EH (cell line): ENCODE measurements at regions not wholly inside any gene's neighbourhood (a gene's known extent, or its start where the extent isn't known, plus 50 kb on each side); places are given as distances from the start of the nearest gene placed in this dataset.

Experiments used
- DNase-seq: peaks from one replicate; pipeline ENCODE4 v3.0.0-alpha.2; 2015; ENCODE audit warnings: low read depth

DNA sequence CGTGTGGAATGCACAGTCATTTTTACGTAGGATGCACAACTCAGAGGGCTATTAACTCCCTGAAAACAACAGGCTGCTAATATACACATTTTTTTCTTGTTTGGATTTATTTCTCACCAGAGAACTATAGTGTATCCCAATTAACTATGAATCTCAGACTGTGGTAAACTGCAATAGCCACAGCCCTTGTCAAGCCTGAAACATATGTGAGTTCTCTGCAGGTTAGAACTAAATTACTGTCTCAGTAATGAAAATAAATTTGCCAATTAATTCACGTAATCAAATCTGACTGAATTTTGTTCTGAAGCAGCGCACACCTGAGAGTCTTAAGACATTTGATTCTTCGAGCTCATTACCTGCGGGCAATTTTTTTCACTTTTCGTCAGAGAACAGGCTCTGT lies 318.6 kb downstream of the PMP22 start:
- DNase-seq = no peak

DNA sequence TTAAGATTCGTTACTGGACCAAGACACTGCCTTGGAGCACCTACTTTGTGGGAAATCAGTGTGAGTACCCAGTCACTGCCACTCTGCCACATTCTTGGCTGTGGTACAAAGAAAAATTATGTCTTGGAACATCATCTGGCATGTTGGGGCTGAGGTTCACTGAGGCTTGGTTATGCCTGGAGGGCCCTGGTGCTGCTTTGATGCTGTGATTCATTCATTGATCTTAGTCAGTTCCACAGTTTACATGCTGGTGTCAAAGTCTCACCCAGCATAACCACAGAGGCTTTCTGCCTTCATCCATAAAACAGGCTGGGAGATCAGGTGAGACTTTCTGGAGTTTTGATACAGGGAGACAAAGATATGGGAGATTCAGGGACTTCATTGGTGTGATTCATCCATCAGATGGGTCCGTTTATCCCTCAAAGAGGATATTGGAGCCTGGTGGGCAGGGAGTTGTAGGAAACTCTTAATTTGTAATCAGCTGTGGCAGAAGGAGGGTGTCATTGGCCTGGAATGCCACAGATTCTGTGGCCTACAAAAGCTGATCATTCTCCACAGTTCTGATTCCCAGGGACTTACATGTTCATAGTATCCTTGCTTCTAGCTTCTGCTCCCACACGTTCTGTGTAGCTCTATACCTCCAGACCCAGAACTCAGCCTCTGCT lies 322.5 kb downstream of the PMP22 start:
- peak; percentile 62 for DNase-seq

DNA sequence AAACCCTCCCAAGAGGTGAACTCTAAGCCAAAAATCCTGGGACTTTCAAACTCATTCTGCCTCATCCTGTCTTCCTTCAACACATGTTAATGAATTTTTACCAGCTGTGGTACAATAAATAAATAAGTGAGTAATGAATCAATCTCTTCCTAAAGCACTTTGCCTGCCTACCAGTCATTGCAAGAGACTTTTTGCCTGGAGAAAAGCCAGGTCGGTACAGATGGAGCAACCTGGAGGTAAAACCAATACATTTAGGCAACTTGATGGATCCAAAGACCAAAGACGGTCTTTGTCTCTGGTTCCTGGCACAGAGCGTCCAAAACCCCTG lies 324.2 kb downstream of the PMP22 start:
- peak; percentile 26 for DNase-seq

- DNase-seq = no peak
Measured at GRCh38 chr17:14940108-14940937, 324.8 kb downstream of the PMP22 start.

DNA sequence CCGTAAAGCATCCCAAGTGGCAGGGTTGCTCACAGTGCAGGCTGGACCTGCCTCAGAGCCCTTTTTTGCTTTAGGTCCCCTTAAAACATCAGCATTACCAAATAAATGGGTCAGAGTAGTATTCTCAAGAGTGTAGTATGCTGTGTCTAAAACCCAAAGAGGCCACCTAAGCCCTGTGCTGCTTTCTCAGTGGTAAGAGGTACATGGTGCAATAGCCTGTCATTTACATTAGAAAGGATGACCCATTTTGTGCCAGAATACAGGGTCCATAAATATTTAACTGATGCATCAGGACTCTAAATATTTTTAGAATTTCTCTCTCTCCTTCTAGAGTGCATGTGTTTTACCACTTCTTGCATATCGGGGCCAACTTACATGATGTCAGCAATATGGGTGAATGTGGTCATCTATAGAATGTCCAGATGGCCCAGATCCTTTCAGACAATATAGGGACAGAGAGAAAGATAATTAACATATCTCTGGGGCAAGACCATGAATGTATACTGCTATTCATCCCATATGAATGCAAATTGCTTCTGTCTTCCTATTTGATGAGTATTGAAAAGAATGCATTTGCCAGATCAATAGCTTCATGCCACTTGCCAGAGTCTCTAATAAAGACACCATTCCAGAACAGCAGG lies 329.2 kb downstream of the PMP22 start:
- no peak for DNase-seq

DNA sequence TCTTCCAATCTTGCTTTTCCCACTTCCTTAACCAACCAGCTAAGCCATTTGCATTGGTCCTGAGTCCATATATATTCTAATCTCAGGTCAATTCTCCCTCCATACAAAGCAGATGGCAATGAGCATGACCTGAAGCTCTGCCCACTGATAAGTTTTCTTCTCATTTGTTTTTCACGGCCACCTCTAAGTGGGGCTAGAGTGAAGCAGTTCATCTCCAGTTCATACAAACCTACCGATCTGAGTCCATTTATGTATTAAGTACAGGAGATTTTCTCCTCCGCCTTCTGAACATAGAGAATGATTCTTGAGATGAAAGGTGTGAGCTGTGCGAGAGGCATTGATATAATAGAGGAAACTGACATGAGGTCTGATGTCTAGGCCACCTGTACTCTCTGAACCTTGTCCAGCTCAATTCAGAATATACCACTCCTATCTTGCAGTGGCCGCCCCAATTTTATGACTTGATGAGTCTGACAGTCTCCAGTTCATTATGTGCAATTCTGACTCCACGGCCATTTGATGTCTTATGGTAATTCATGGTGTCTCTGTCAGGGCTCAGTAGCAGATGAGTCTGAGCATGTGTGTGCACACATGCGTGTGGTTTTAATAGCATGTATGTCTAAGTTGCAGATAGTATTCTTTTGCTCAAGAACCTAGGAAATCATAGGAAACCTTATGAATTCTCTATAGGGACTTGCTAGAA lies 329.8 kb downstream of the PMP22 start:
- DNase-seq = no peak

DNA sequence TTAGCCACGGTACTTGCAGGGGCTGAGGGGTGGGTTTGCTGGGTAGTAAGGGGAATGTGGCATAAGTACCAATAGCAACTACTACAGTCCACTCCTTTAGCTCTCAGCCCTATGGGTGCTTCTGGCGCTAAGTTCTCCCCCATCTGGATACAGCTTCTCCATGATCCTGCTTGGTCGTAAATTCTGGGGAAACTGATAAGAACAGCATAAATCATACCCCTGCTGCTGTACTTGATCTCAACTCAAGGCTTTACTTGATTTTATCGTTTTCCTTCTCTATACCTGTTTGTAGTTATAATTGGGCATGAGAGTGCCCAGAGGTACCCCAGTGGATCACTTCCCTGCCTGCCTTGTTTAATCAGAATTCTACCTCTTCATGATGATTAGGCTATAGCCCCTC lies 331.4 kb downstream of the PMP22 start:
- DNase-seq = no peak

GRCh38 chr17:14926526-14927122 lies 338.5 kb downstream of the PMP22 start:
- DNase-seq = peak; percentile 78

- no peak for DNase-seq
Measured at GRCh38 chr17:14926073-14926472, 339.1 kb downstream of the PMP22 start.

DNA sequence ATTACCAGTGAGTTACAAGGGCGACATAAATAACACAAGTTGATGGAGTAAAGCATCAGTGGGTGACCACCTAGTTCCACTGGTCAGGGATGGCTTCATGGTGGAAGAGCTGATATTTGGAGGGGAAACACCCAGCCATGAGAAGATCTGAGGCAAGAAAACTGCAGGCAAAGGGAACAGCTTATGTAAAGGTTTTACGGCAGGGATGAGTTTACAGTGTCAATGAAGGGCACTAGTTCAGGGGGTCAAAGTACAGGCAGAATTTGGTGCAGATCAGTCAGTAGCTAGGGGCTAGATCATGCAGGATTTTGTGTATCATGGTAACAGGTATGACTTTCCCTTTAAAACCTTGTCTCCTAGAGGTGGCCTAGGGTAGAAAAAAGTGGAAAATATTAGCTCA lies 339.6 kb downstream of the PMP22 start:
- no peak for DNase-seq

DNA sequence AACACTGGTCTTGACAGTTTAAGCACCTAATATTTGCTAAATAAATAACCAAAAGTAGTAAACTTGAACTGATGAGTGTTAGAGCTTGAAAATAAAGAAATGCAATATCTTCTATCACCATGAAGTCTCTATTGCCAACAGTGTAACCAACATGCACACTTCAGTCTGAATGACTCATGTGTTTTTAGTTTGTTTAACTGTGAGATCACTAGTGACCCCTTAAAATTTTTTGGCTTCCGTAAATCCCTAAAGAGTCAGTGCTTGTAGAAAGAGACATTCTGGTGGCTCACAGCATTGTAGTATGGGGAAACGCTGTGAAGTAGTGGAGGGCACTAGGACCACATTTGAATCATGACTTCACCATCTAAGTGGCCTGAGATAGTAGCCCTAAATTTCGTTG lies 341.1 kb downstream of the PMP22 start:
- peak; percentile 75 for DNase-seq

- peak; percentile 44 for DNase-seq
Measured at GRCh38 chr17:14922411-14922810, 342.7 kb downstream of the PMP22 start.

DNA sequence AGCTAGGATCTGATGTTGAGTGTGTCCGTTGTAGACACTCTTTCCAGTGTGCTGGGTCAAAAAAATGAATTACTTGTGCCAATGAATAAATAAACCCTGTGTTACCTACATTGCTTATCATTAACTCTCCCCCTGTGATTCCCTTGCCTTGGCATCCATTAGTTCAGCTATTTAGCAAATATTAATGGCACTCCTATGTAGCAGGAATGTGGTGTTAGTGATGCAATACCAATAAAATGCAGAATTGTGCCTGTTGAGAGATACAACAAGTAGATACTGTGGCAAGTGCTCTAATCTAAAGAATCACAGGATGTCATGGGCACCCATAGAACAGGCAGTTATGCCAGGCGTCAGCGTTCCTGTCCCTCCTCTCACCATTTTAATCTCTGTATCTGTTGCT lies 343.2 kb downstream of the PMP22 start:
- DNase-seq = peak; percentile 50

GRCh38 chr17:14919631-14920213 lies 345.4 kb downstream of the PMP22 start:
- peak; percentile 24 for DNase-seq

- DNase-seq = no peak
Measured at GRCh38 chr17:14919094-14919493, 346.0 kb downstream of the PMP22 start.

DNA sequence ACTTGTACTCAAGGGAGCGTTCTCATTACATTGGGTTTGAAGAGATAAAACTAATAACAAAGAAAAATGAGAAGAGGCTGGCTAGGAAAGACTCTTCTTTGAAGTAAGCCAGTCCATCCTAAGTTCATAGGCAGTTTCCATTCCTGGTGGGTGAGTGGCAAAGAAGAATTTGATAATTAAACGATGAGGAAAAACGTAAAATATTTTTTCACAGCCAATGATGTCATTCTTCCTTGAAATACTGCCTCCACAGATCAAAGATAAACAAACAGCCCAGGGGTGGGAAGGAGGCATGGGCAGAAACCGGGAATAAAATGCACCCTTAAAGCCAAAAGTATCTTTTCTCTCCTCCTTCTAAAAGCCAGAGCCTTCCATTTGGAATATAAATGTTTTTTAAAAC lies 346.6 kb downstream of the PMP22 start:
- DNase-seq = peak; percentile 89

DNA sequence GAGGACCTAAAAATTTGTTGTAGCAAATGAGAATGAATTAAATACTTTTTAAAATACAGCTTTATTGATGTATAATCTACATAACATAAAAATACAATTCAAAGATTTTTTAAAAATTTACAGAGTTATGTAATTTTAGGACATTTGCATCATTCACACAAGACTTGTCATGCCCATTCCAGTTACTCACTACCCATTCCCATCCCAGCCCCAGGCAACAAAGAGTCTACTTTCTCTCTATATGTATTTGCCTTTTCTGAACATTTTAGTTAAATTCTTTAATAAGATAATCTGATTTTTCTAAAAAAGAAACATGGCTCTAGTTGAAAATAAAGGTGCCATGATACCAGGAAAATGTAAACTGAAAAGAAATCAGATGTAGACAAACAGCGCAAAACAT lies 354.2 kb downstream of the PMP22 start:
- no peak for DNase-seq

DNA sequence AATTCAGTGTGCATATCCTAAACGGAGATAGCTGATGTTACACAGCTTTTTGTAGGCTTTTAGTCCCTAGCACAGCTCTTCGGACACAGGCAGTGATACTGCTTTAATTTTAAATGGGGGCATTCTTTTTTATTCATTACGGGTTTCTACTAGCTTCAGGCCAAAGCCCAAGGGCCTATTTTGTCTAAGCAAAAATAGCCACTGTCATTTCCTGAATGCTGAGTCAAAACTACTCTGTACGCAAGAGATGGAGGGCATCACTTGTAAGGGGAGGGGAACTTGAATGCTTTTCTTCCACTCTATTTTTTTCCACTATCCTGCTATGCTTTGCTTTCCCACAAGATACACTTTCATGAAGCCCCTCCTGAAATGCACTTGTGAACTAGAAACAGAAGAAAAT lies 360.7 kb downstream of the PMP22 start:
- DNase-seq = peak; percentile 75

GRCh38 chr17:14903854-14904253 lies 361.3 kb downstream of the PMP22 start:
- DNase-seq = peak; percentile 85

GRCh38 chr17:14902803-14903202 lies 362.3 kb downstream of the PMP22 start:
- DNase-seq = no peak

DNA sequence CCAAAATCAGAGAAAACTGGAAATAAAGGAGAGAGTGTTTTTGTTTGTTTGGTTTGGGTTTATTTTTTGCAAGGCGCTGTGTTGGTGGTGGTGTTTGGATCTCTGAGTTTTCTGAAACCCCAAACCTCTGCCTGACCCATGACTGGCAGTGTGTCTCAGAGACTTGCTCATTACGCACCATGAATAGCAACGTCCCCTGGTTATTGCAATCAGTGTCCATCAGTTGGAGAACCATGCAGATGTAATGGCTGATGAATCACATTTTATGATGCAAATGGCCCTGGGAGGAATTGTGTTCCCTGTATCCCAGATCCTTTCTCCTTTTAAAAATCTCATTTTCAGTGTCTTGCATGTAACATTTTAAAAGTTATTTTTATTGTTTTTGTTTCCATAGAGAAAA lies 362.8 kb downstream of the PMP22 start:
- peak; percentile 35 for DNase-seq

DNA sequence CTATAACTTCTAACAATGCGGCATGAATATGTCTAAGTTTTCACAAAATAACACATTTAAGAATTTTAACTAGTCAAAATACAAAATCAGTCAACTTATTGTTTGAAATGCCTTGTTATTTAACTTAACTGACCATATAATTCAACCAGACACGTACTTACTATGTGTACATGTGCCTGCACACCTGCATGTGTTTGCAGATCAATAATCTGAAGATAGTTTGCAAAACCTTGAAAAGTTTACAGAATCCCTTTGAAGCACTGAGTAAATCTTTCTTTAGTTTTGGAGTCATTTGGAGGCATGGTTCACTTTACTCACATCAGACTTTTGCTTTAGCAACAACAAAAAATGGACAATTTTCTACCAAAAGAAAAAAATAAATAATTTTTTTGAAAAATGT lies 363.8 kb downstream of the PMP22 start:
- DNase-seq = no peak
